Activated B cell treated with CpG ODN at 0.5 μM for 24 hours (primary cell): ENCODE measurements at regions not wholly inside any gene's neighbourhood (a gene's known extent, or its start where the extent isn't known, plus 50 kb on each side); places are given as distances from the start of the nearest gene placed in this dataset.

ENCODE experiments used
- ATAC-seq: fragments of 200-7000 bp; cut with Tn5 transposase; one replicate; pipeline ENCODE4 v1.10.0; 2021; ENCODE audit warnings: low read depth, mild to moderate bottlenecking, moderate library complexity
- CTCF ChIA-PET: fragments of 350-600 bp; sonication (Branson Sonifier 250); formaldehyde crosslinking; loops from one replicate; lab custom pipeline; 2021; ENCODE audit warnings: antibody characterized with exemption; lab: Charles Lee
- POLR2A ChIA-PET: fragments of 350-600 bp; sonication (Branson Sonifier 250); formaldehyde crosslinking; loops from one replicate; lab custom pipeline; 2021; ENCODE audit warnings: antibody characterized with exemption; lab: Charles Lee
- DNase-seq: peaks from one replicate; pipeline ENCODE4 v3.0.0; 2022
- H3K27ac Mint-ChIP-seq: one replicate; pipeline ENCODE4 v1.8.0; 2020; ENCODE audit warnings: mixed read lengths
- H3K27me3 Mint-ChIP-seq: one replicate; pipeline ENCODE4 v1.8.0; 2021; ENCODE audit warnings: mixed read lengths
- H3K36me3 Mint-ChIP-seq: one replicate; pipeline ENCODE4 v1.8.0; 2021; ENCODE audit warnings: low read depth, mixed read lengths
- H3K4me1 Mint-ChIP-seq: one replicate; pipeline ENCODE4 v1.8.0; 2021; ENCODE audit warnings: mixed read lengths
- H3K4me3 Mint-ChIP-seq: one replicate; pipeline ENCODE4 v1.8.0; 2020; ENCODE audit warnings: mild to moderate bottlenecking, mixed read lengths
- H3K9me3 Mint-ChIP-seq: one replicate; pipeline ENCODE4 v1.8.0; 2020; ENCODE audit warnings: mixed read lengths
- CTCF ChIP-seq: fragments of 200-600 bp; IDR thresholded peaks from one replicate; pipeline ENCODE4 v1.8.0; 2022; ENCODE audit warnings: antibody characterized with exemption, mild to moderate bottlenecking
- intact Hi-C: fragments of 100-400 bp; cut with micrococcal nuclease; formaldehyde crosslinking; loops from one replicate; pipeline ENCODE4 v1.15.1; 2024

- H3K4me3 Mint-ChIP-seq: no peak overlapping the region
- intact Hi-C loops: no loop called here
- ATAC-seq (no peak), DNase-seq (no peak)
- TF ChIP-seq CTCF: no peak
- POLR2A ChIA-PET: no interaction called here
- H3K9me3 Mint-ChIP-seq: no peaks in the 10 kb centered on the region
- peaks cover 16% of the 10 kb centered on the region for H3K4me1 Mint-ChIP-seq
- H3K27ac Mint-ChIP-seq: no peak overlapping the region
- H3K36me3 Mint-ChIP-seq: no peaks in the 10 kb centered on the region
- CTCF ChIA-PET: no interaction called here
- no peaks in the 10 kb centered on the region for H3K27me3 Mint-ChIP-seq
Measured at GRCh38 chr17:43330876-43331639, 67.7 kb upstream of the ARL4D start.

- ChIA-PET POLR2A (no interaction called here), CTCF (no interaction called here)
- no peak for ATAC-seq
- Mint-ChIP-seq H3K27ac (no peak overlapping the region), H3K9me3 (no peaks in the 10 kb centered on the region), H3K4me3 (no peak overlapping the region), H3K36me3 (no peaks in the 10 kb centered on the region), H3K4me1 (peaks cover 13% of the 10 kb centered on the region), H3K27me3 (no peaks in the 10 kb centered on the region)
- no peak for DNase-seq
- intact Hi-C loops: no loop called here
- TF ChIP-seq CTCF: no peak
Measured at GRCh38 chr17:43329183-43329582, 69.6 kb upstream of the ARL4D start.

- DNase-seq (no peak), ATAC-seq (no peak)
- H3K4me1 Mint-ChIP-seq: peaks cover 11% of the 10 kb centered on the region
- no peak overlapping the region for H3K4me3 Mint-ChIP-seq
- no peaks in the 10 kb centered on the region for H3K36me3 Mint-ChIP-seq
- CTCF ChIA-PET: no interaction called here
- no peak overlapping the region for H3K27ac Mint-ChIP-seq
- H3K9me3 Mint-ChIP-seq: no peaks in the 10 kb centered on the region
- no peak for TF ChIP-seq CTCF
- H3K27me3 Mint-ChIP-seq: no peaks in the 10 kb centered on the region
- intact Hi-C loops: no loop called here
- POLR2A ChIA-PET: interaction anchor here (0.6 to 1.1 kb wide), 3 partner anchors 8 to 39 kb away, joined by 3 to 6 read pairs (median 4); no protein-coding TSS in a partner anchor
Measured at GRCh38 chr17:43328650-43329049, 70.1 kb upstream of the ARL4D start.

GRCh38 chr17:43327834-43328420 is 70.9 kb upstream of the ARL4D start:
- H3K27me3 Mint-ChIP-seq: no peaks in the 10 kb centered on the region
- no peaks in the 10 kb centered on the region for H3K9me3 Mint-ChIP-seq
- DNase-seq: no peak
- ChIA-PET POLR2A (interaction anchor here (0.7 to 1.1 kb wide), 3 partner anchors 8 to 40 kb away, joined by 3 to 6 read pairs (median 4); no protein-coding TSS in a partner anchor), CTCF (no interaction called here)
- no peak for ATAC-seq
- no peak for TF ChIP-seq CTCF
- H3K4me1 Mint-ChIP-seq: peaks cover 9% of the 10 kb centered on the region
- H3K4me3 Mint-ChIP-seq: no peak overlapping the region
- no peaks in the 10 kb centered on the region for H3K36me3 Mint-ChIP-seq
- intact Hi-C loops: no loop called here
- H3K27ac Mint-ChIP-seq: no peak overlapping the region

GRCh38 chr17:43327421-43327820 is 71.4 kb upstream of the ARL4D start:
- TF ChIP-seq CTCF: no peak
- ATAC-seq (no peak), DNase-seq (no peak)
- Mint-ChIP-seq H3K9me3 (no peaks in the 10 kb centered on the region), H3K4me3 (no peak overlapping the region), H3K27ac (no peak overlapping the region), H3K4me1 (peaks cover 9% of the 10 kb centered on the region), H3K27me3 (no peaks in the 10 kb centered on the region), H3K36me3 (no peaks in the 10 kb centered on the region)
- intact Hi-C loops: no loop called here
- ChIA-PET CTCF (no interaction called here), POLR2A (interaction anchor here (0.7 to 1.1 kb wide), 2 partner anchors 9 to 33 kb away, joined by 3 to 4 read pairs; no protein-coding TSS in a partner anchor)
